Ramos (cell line): ENCODE measurements at regions not wholly inside any gene's neighbourhood (a gene's known extent, or its start where the extent isn't known, plus 50 kb on each side); places are given as distances from the start of the nearest gene placed in this dataset.
"Not testable (repeated sequence)": the region's sequence is repeated elsewhere in the genome, so short reads cannot be mapped to it uniquely, and the experiment has no call there.

Source experiments
- in situ Hi-C: fragments of 300-500 bp; cut with MboI; formaldehyde crosslinking; loops from one replicate; pipeline ENCODE4 v1.14.3; 2022; ENCODE audit warnings: low sequenced_read_pairs; ENCODE audit not compliant: unreplicated experiment

GRCh38 chr10:27291253-27291895, 50.8 kb upstream of the ACBD5 start:
- in situ Hi-C loops: not testable (repeated sequence)
